T-helper 2 cell treated with Interferon-gamma antibody and Interleukin-4, amounts not matched to agents 5 μg/mL and 100 μg/mL, for 36 hours (primary cell): ENCODE measurements at regions not wholly inside any gene's neighbourhood (a gene's known extent, or its start where the extent isn't known, plus 50 kb on each side); places are given as distances from the start of the nearest gene placed in this dataset.

Experiments used
- DNase-seq: peaks from one replicate; pipeline ENCODE4 v3.0.0; 2021; ENCODE audit warnings: low spot score
- H3K27ac Mint-ChIP-seq: one replicate; pipeline ENCODE4 v1.8.0; 2021; ENCODE audit warnings: mild to moderate bottlenecking, mixed read lengths
- H3K27me3 Mint-ChIP-seq: one replicate; pipeline ENCODE4 v1.8.0; 2021; ENCODE audit warnings: low read depth, mixed read lengths
- H3K36me3 Mint-ChIP-seq: one replicate; pipeline ENCODE4 v1.8.0; 2021; ENCODE audit warnings: low read depth, mixed read lengths
- H3K4me1 Mint-ChIP-seq: one replicate; pipeline ENCODE4 v1.8.0; 2021; ENCODE audit warnings: low read depth, mixed read lengths
- H3K4me3 Mint-ChIP-seq: one replicate; pipeline ENCODE4 v1.8.0; 2022; ENCODE audit warnings: mild to moderate bottlenecking, moderate library complexity, mixed read lengths
- H3K9me3 Mint-ChIP-seq: one replicate; pipeline ENCODE4 v1.8.0; 2021; ENCODE audit warnings: mixed read lengths

DNA sequence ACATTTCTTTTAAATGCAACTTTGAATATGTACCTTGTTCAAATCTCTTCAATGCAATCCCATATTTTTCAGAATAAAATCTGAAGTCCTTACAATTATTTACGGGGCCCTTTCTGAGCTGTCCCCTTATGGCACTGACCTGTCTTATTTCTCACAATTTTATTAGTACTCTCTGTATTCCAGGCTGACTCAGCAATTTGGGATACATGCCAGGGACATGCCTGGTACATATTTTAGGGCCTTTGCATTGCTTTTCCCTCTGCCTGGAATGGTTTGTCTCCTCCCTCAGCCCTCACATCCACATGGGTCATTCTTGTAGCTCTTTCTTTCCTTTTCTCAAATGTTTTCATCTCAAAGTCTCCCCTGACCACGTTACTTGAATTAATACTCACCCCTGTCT lies 172.2 kb upstream of the TECRL start:
- H3K4me3 Mint-ChIP-seq: no peak overlapping the region
- no peaks in the 10 kb centered on the region for H3K4me1 Mint-ChIP-seq
- no peak for DNase-seq
- H3K9me3 Mint-ChIP-seq: no peaks in the 10 kb centered on the region
- no peaks in the 10 kb centered on the region for H3K36me3 Mint-ChIP-seq
- no peak overlapping the region for H3K27ac Mint-ChIP-seq
- H3K27me3 Mint-ChIP-seq: no peaks in the 10 kb centered on the region

DNA sequence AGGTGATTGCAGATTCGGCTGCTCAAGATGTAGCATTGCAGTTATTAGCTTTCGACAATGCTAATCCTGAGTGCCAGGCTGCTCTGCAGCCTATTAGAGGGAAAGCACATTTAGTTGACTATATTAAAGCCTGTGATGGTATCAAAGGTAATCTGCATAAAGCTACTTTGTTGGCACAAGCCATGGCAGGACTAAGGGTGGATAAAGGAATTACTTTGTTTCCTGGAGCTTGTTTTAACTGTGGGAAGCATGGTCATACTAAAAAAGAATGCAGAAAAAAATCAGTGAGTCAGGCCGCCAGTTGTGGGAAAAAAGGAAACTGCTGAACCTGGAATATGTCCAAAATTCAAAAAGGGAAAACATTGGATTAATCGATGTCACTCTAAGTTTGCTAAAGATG lies 154.9 kb upstream of the TECRL start:
- Mint-ChIP-seq H3K36me3 (no peaks in the 10 kb centered on the region), H3K27ac (no peak overlapping the region), H3K4me3 (no peak overlapping the region), H3K9me3 (peaks cover 3% of the 10 kb centered on the region), H3K27me3 (no peaks in the 10 kb centered on the region), H3K4me1 (no peaks in the 10 kb centered on the region)
- no peak for DNase-seq

DNA sequence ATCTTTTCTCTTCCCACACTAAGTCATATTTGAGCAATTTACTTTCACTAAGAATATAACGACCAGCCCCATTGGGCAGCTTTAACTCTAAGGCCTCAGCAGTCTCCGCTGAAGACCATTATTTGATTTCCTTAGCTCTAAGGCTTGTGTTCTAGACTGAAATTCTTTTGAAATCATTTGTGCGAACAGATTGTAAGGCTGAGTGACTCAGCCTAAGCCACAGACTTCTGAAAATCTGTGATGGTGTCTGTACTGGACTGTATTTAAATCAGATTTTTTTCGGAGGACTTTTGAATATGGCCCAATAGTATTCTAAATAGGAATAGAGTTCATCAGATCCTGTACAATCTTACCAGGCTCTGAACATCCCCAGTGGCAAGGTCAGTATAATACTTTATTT lies 150.3 kb upstream of the TECRL start:
- peaks cover 3% of the 10 kb centered on the region for H3K9me3 Mint-ChIP-seq
- DNase-seq: no peak
- H3K27me3 Mint-ChIP-seq: no peaks in the 10 kb centered on the region
- H3K27ac Mint-ChIP-seq: no peak overlapping the region
- no peaks in the 10 kb centered on the region for H3K4me1 Mint-ChIP-seq
- no peak overlapping the region for H3K4me3 Mint-ChIP-seq
- no peaks in the 10 kb centered on the region for H3K36me3 Mint-ChIP-seq

DNA sequence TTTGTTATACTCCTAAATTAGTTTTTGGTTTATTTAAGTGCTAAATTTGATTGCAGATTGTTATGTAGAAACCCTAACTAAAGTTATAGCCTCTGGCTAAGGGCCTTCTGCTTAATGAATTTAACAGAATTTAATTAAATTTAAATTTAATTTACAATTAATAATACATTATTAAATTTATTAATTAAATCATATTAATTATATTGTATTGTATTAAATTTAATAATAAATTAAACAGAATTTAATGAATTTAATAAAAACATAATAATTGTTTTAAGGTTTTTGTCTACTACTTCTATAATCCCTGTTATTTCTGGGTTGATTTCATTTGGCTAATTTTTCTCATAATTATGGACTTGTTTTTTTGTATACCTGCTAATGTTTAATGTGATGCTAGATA lies 141.9 kb upstream of the TECRL start:
- DNase-seq: no peak
- Mint-ChIP-seq H3K36me3 (no peaks in the 10 kb centered on the region), H3K27me3 (no peaks in the 10 kb centered on the region), H3K9me3 (no peaks in the 10 kb centered on the region), H3K4me1 (no peaks in the 10 kb centered on the region), H3K27ac (no peak overlapping the region), H3K4me3 (no peak overlapping the region)

GRCh38 chr4:64545593-64545992 lies 136.3 kb upstream of the TECRL start:
- H3K27me3 Mint-ChIP-seq: no peaks in the 10 kb centered on the region
- no peaks in the 10 kb centered on the region for H3K36me3 Mint-ChIP-seq
- DNase-seq: no peak
- H3K9me3 Mint-ChIP-seq: no peaks in the 10 kb centered on the region
- no peak overlapping the region for H3K4me3 Mint-ChIP-seq
- no peak overlapping the region for H3K27ac Mint-ChIP-seq
- no peaks in the 10 kb centered on the region for H3K4me1 Mint-ChIP-seq

GRCh38 chr4:64539234-64539849 lies 130.1 kb upstream of the TECRL start:
- DNase-seq: no peak
- Mint-ChIP-seq H3K27ac (no peak overlapping the region), H3K4me3 (no peak overlapping the region), H3K36me3 (no peaks in the 10 kb centered on the region), H3K4me1 (no peaks in the 10 kb centered on the region), H3K27me3 (no peaks in the 10 kb centered on the region), H3K9me3 (no peaks in the 10 kb centered on the region)

GRCh38 chr4:64538219-64538618 lies 129.0 kb upstream of the TECRL start:
- Mint-ChIP-seq H3K36me3 (no peaks in the 10 kb centered on the region), H3K27me3 (no peaks in the 10 kb centered on the region), H3K4me3 (no peak overlapping the region), H3K27ac (no peak overlapping the region), H3K9me3 (no peaks in the 10 kb centered on the region), H3K4me1 (no peaks in the 10 kb centered on the region)
- DNase-seq: no peak

GRCh38 chr4:64533637-64534036 lies 124.4 kb upstream of the TECRL start:
- Mint-ChIP-seq H3K9me3 (no peaks in the 10 kb centered on the region), H3K27ac (no peak overlapping the region), H3K4me1 (no peaks in the 10 kb centered on the region)

GRCh38 chr4:64533159-64533558 lies 123.9 kb upstream of the TECRL start:
- H3K4me1 Mint-ChIP-seq: no peaks in the 10 kb centered on the region

More at GRCh38 chr4:64533637-64534036, 124.4 kb upstream of the TECRL start:
- no peaks in the 10 kb centered on the region for H3K36me3 Mint-ChIP-seq
- H3K4me3 Mint-ChIP-seq: no peak overlapping the region
- DNase-seq: no peak
- H3K27me3 Mint-ChIP-seq: no peaks in the 10 kb centered on the region

DNA sequence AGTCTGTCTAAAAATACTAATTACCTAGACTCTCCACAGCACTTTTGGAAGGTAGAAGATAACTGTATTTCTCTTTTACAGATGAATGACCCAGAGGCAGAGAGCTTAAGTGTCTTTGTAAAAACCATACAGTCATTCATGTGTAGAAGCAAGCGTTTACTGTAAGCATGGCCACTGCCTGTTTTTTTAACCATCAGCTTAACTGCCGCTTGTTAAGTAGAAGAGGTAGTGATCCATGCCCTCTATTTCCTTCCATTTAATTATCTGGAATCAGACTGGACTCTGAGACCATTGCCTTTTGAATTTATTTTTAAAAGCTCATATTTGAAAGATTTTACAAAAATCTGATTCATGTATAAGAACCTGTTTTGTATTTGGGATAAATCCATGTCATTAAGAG lies 111.2 kb upstream of the TECRL start:
- Mint-ChIP-seq H3K27me3 (no peaks in the 10 kb centered on the region), H3K36me3 (no peaks in the 10 kb centered on the region), H3K27ac (no peak overlapping the region), H3K4me1 (no peaks in the 10 kb centered on the region), H3K9me3 (peaks cover 4% of the 10 kb centered on the region), H3K4me3 (no peak overlapping the region)
- DNase-seq: no peak

More at GRCh38 chr4:64533159-64533558, 123.9 kb upstream of the TECRL start:
- Mint-ChIP-seq H3K4me3 (no peak overlapping the region), H3K27me3 (no peaks in the 10 kb centered on the region), H3K9me3 (no peaks in the 10 kb centered on the region), H3K27ac (no peak overlapping the region), H3K36me3 (no peaks in the 10 kb centered on the region)
- no peak for DNase-seq

DNA sequence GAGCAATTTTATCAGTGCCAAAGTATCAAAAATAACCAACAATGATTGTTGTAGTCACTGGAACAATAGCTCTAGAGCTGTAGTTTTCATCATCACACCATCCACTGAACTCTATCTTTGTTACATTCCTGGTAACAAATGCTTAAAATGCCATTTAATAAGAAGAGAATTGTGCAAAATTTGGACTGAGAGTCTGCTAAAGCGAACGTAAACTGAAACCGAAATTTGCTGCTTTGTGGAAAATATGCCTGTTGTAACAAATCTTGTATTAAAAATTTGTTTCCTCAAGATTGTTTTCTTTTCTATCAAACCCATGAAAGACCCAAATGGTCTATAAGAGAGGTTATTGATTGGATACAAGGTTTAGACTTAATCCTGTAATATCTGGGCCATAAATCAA lies 109.3 kb upstream of the TECRL start:
- peaks cover 4% of the 10 kb centered on the region for H3K9me3 Mint-ChIP-seq
- no peak overlapping the region for H3K4me3 Mint-ChIP-seq
- H3K27me3 Mint-ChIP-seq: no peaks in the 10 kb centered on the region
- no peak for DNase-seq
- no peaks in the 10 kb centered on the region for H3K4me1 Mint-ChIP-seq
- no peaks in the 10 kb centered on the region for H3K36me3 Mint-ChIP-seq
- no peak overlapping the region for H3K27ac Mint-ChIP-seq

- no peaks in the 10 kb centered on the region for H3K4me1 Mint-ChIP-seq
- H3K27me3 Mint-ChIP-seq: no peaks in the 10 kb centered on the region
- H3K9me3 Mint-ChIP-seq: no peaks in the 10 kb centered on the region
- H3K4me3 Mint-ChIP-seq: no peak overlapping the region
- DNase-seq: no peak
- no peak overlapping the region for H3K27ac Mint-ChIP-seq
- no peaks in the 10 kb centered on the region for H3K36me3 Mint-ChIP-seq
These were observed 106.9 kb upstream of the TECRL start for GRCh38 chr4:64516176-64516575.

DNA sequence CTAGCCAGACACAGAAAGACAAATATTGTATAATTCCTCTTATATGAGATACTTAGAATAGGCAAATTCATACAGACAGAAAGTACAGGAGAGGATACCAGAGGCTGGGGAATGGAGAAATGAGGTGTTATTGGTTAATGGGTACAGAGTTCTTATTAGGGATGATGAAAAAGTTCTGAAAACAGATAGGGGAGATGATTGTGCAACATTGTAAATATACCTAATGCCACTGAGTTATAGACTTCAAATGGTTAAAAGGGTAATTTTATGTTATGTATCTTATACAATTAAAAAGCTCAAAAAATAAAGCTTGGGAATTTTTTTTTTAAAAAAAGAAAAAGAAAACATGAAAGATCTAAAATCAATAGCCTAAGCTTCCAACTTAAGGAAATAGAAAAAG lies 98.8 kb upstream of the TECRL start:
- peaks cover 8% of the 10 kb centered on the region for H3K9me3 Mint-ChIP-seq
- H3K27me3 Mint-ChIP-seq: no peaks in the 10 kb centered on the region
- H3K4me3 Mint-ChIP-seq: no peak overlapping the region
- DNase-seq: no peak
- H3K36me3 Mint-ChIP-seq: no peaks in the 10 kb centered on the region
- H3K4me1 Mint-ChIP-seq: no peaks in the 10 kb centered on the region
- H3K27ac Mint-ChIP-seq: no peak overlapping the region

- H3K4me1 Mint-ChIP-seq: no peaks in the 10 kb centered on the region
- no peak overlapping the region for H3K27ac Mint-ChIP-seq
- no peaks in the 10 kb centered on the region for H3K27me3 Mint-ChIP-seq
- H3K4me3 Mint-ChIP-seq: no peak overlapping the region
- peaks cover 3% of the 10 kb centered on the region for H3K9me3 Mint-ChIP-seq
- H3K36me3 Mint-ChIP-seq: no peaks in the 10 kb centered on the region
- DNase-seq: no peak
These were observed 94.9 kb upstream of the TECRL start for GRCh38 chr4:64503945-64504675.

- peaks cover 3% of the 10 kb centered on the region for H3K9me3 Mint-ChIP-seq
- H3K36me3 Mint-ChIP-seq: no peaks in the 10 kb centered on the region
- no peak overlapping the region for H3K27ac Mint-ChIP-seq
- H3K4me1 Mint-ChIP-seq: no peaks in the 10 kb centered on the region
- no peak for DNase-seq
- H3K27me3 Mint-ChIP-seq: no peaks in the 10 kb centered on the region
- H3K4me3 Mint-ChIP-seq: no peak overlapping the region
These were observed 94.2 kb upstream of the TECRL start for GRCh38 chr4:64503416-64503815.
